Astrocyte (in vitro differentiated cells and primary cell): ENCODE measurements at regions not wholly inside any gene's neighbourhood (a gene's known extent, or its start where the extent isn't known, plus 50 kb on each side); places are given as distances from the start of the nearest gene placed in this dataset.

Source experiments
- DNase-seq: peaks from one replicate; pipeline ENCODE4 v3.0.0-alpha.2; 2010; ENCODE audit warnings: low read depth
- FAIRE-seq: peaks from 2 replicates; lab custom pipeline; 2011; peaks lifted over from hg19 to GRCh38; lab: Jason Lieb, UNC
- H2AFZ ChIP-seq: 2 replicates; pipeline ENCODE4 v1.6.0; 2012; ENCODE audit warnings: low read depth, low read length, inconsistent platforms
- H3K27ac ChIP-seq: 2 replicates; pipeline ENCODE4 v1.5.1; 2011; ENCODE audit warnings: low read depth, low read length, inconsistent platforms
- H3K27me3 ChIP-seq: 2 replicates; pipeline ENCODE4 v1.6.0; 2011; ENCODE audit warnings: low read length, inconsistent platforms; ENCODE audit not compliant: insufficient read depth
- H3K36me3 ChIP-seq: 2 replicates; pipeline ENCODE4 v1.5.1; 2011; ENCODE audit warnings: low read length, inconsistent platforms; ENCODE audit not compliant: insufficient read depth
- H3K4me1 ChIP-seq: 2 replicates; pipeline ENCODE4 v1.5.1; 2011; ENCODE audit warnings: low read length, inconsistent platforms; ENCODE audit not compliant: insufficient read depth
- H3K4me2 ChIP-seq: 2 replicates; pipeline ENCODE4 v1.6.0; 2012; ENCODE audit warnings: low read length, inconsistent platforms
- H3K4me3 ChIP-seq: 2 replicates; pipeline ENCODE4 v1.5.1; 2011; ENCODE audit warnings: low read depth, mild to moderate bottlenecking, low read length, inconsistent platforms; ENCODE audit not compliant: insufficient read depth
- H3K79me2 ChIP-seq: 2 replicates; pipeline ENCODE4 v1.6.0; 2012; ENCODE audit warnings: mild to moderate bottlenecking, low read length, inconsistent platforms; ENCODE audit not compliant: insufficient read depth
- H3K9ac ChIP-seq: 2 replicates; pipeline ENCODE4 v1.6.0; 2012; ENCODE audit warnings: mild to moderate bottlenecking, low read length, inconsistent platforms
- H3K9me3 ChIP-seq: 2 replicates; pipeline ENCODE4 v1.5.1; 2012; ENCODE audit warnings: low read depth, mild to moderate bottlenecking, low read length, inconsistent platforms; ENCODE audit not compliant: insufficient read depth
- H4K20me1 ChIP-seq: 2 replicates; pipeline ENCODE4 v1.6.0; 2012; ENCODE audit warnings: low read length, inconsistent platforms; ENCODE audit not compliant: insufficient read depth
- H3K27ac Mint-ChIP-seq: one replicate; pipeline ENCODE4 v1.8.0; 2021; ENCODE audit warnings: mild to moderate bottlenecking, mixed read lengths; ENCODE audit not compliant: unreplicated experiment
- H3K27me3 Mint-ChIP-seq: one replicate; pipeline ENCODE4 v1.8.0; 2021; ENCODE audit warnings: low read depth, mixed read lengths; ENCODE audit not compliant: unreplicated experiment
- H3K36me3 Mint-ChIP-seq: one replicate; pipeline ENCODE4 v1.8.0; 2021; ENCODE audit warnings: low read depth, mixed read lengths; ENCODE audit not compliant: unreplicated experiment
- H3K4me1 Mint-ChIP-seq: one replicate; pipeline ENCODE4 v1.8.0; 2021; ENCODE audit warnings: low read depth, mixed read lengths; ENCODE audit not compliant: unreplicated experiment
- H3K4me3 Mint-ChIP-seq: one replicate; pipeline ENCODE4 v1.8.0; 2021; ENCODE audit warnings: mild to moderate bottlenecking, moderate library complexity, mixed read lengths; ENCODE audit not compliant: unreplicated experiment
- H3K9me3 Mint-ChIP-seq: one replicate; pipeline ENCODE4 v1.8.0; 2021; ENCODE audit warnings: mild to moderate bottlenecking, mixed read lengths; ENCODE audit not compliant: unreplicated experiment
- EZH2 ChIP-seq: IDR thresholded peaks from 2 replicates; pipeline ENCODE4 v1.6.1; 2012; ENCODE audit warnings: mild to moderate bottlenecking, low read length, inconsistent platforms; ENCODE audit not compliant: insufficient read depth
- TF ChIP-seq, protein P1 (sequence below): IDR thresholded peaks from 2 replicates; pipeline ENCODE4 v1.5.1; 2011; ENCODE audit warnings: low read depth, mild to moderate bottlenecking, inconsistent platforms, low read length, moderate library complexity; ENCODE audit not compliant: insufficient read depth

DNA sequence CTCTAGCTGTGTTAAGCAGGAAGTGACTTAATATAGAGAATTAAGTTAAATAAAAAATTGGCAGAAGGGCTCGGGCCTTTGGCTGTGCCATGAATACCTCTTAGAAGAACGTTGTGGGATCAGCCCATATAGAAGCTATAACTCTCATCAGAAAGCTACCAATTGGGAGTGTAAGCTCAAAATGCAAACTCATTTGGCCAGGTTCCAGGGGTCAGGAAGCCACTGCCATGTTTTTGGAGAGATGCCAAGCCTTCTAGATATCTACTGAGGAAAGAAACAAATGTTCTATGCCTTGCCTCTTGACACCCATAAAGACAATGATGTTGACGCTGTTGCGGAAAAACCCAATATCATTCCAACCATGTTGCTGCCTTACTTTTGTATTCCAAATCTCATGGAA lies 475.2 kb upstream of the TGFBR2 start:
- H3K4me2 ChIP-seq: no peak overlapping the region
- no peaks in the 10 kb centered on the region for H3K27me3 Mint-ChIP-seq
- no peak overlapping the region for H3K27ac ChIP-seq
- FAIRE-seq: no peak
- no peaks in the 10 kb centered on the region for H4K20me1 ChIP-seq
- no peak overlapping the region for H3K27ac Mint-ChIP-seq
- H3K4me1 ChIP-seq: peaks cover 4% of the 10 kb centered on the region
- no peaks in the 10 kb centered on the region for H3K36me3 ChIP-seq
- no peaks in the 10 kb centered on the region for H3K36me3 Mint-ChIP-seq
- peaks cover 2% of the 10 kb centered on the region for H3K9me3 Mint-ChIP-seq
- H3K79me2 ChIP-seq: no peaks in the 10 kb centered on the region
- TF ChIP-seq, protein P1, sequence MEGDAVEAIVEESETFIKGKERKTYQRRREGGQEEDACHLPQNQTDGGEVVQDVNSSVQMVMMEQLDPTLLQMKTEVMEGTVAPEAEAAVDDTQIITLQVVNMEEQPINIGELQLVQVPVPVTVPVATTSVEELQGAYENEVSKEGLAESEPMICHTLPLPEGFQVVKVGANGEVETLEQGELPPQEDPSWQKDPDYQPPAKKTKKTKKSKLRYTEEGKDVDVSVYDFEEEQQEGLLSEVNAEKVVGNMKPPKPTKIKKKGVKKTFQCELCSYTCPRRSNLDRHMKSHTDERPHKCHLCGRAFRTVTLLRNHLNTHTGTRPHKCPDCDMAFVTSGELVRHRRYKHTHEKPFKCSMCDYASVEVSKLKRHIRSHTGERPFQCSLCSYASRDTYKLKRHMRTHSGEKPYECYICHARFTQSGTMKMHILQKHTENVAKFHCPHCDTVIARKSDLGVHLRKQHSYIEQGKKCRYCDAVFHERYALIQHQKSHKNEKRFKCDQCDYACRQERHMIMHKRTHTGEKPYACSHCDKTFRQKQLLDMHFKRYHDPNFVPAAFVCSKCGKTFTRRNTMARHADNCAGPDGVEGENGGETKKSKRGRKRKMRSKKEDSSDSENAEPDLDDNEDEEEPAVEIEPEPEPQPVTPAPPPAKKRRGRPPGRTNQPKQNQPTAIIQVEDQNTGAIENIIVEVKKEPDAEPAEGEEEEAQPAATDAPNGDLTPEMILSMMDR: no peak
- no peak for TF ChIP-seq EZH2
- H3K4me3 ChIP-seq: no peak overlapping the region
- H2AFZ ChIP-seq: no peak overlapping the region
- peaks cover 2% of the 10 kb centered on the region for H3K9me3 ChIP-seq
- no peak overlapping the region for H3K4me3 Mint-ChIP-seq
- no peak overlapping the region for H3K9ac ChIP-seq
- H3K4me1 Mint-ChIP-seq: no peaks in the 10 kb centered on the region
- no peak for DNase-seq
- no peaks in the 10 kb centered on the region for H3K27me3 ChIP-seq

DNA sequence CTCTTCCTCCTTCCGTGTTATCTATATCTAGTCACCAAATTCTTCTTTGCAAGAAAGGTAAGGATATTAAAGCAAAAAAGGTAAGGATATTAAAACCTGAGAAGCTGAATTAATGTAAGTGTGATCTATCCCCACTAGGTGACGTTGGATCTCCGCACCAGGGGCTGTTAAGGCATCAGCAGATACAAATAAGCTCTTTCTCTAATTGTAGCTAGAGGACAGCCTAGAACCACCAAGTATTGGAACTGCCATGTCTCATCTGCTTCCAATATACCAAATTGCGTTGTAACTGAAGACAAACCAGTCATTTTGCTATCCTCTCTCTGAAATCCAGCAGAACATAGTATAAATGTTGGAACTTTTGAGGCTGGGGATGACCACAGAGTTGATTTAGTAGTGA lies 471.2 kb upstream of the TGFBR2 start:
- no peaks in the 10 kb centered on the region for H4K20me1 ChIP-seq
- no peak overlapping the region for H3K4me3 Mint-ChIP-seq

GRCh38 chr3:30139283-30139682 lies 467.1 kb upstream of the TGFBR2 start:
- H3K4me1 ChIP-seq: no peaks in the 10 kb centered on the region
- H4K20me1 ChIP-seq: no peaks in the 10 kb centered on the region
- no peak for TF ChIP-seq EZH2
- TF ChIP-seq, protein P1: no peak
- peaks cover 2% of the 10 kb centered on the region for H3K9me3 ChIP-seq
- H3K79me2 ChIP-seq: no peaks in the 10 kb centered on the region
- no peak overlapping the region for H3K4me3 ChIP-seq
- H3K27ac ChIP-seq: no peak overlapping the region
- no peak overlapping the region for H3K4me3 Mint-ChIP-seq
- H3K4me1 Mint-ChIP-seq: no peaks in the 10 kb centered on the region
- no peak overlapping the region for H2AFZ ChIP-seq
- FAIRE-seq: no peak
- H3K27ac Mint-ChIP-seq: no peak overlapping the region
- no peaks in the 10 kb centered on the region for H3K27me3 ChIP-seq
- H3K27me3 Mint-ChIP-seq: no peaks in the 10 kb centered on the region
- no peak overlapping the region for H3K4me2 ChIP-seq
- DNase-seq: no peak
- H3K9me3 Mint-ChIP-seq: no peaks in the 10 kb centered on the region
- no peaks in the 10 kb centered on the region for H3K36me3 Mint-ChIP-seq
- H3K9ac ChIP-seq: no peak overlapping the region
- H3K36me3 ChIP-seq: no peaks in the 10 kb centered on the region

More for the DNA sequence above, 471.2 kb upstream of the TGFBR2 start:
- H3K4me1 ChIP-seq: peaks cover 4% of the 10 kb centered on the region
- H3K27ac Mint-ChIP-seq: no peak overlapping the region
- no peak overlapping the region for H3K4me3 ChIP-seq
- no peak overlapping the region for H3K4me2 ChIP-seq
- no peak for DNase-seq
- H3K9ac ChIP-seq: no peak overlapping the region
- peak; percentile 71 for FAIRE-seq
- H3K36me3 ChIP-seq: no peaks in the 10 kb centered on the region
- no peak overlapping the region for H2AFZ ChIP-seq
- H3K79me2 ChIP-seq: no peaks in the 10 kb centered on the region
- H3K27me3 Mint-ChIP-seq: no peaks in the 10 kb centered on the region
- no peaks in the 10 kb centered on the region for H3K9me3 Mint-ChIP-seq
- H3K9me3 ChIP-seq: peaks cover 2% of the 10 kb centered on the region
- H3K27ac ChIP-seq: no peak overlapping the region
- H3K27me3 ChIP-seq: no peaks in the 10 kb centered on the region
- no peaks in the 10 kb centered on the region for H3K36me3 Mint-ChIP-seq
- TF ChIP-seq, protein P1: no peak
- no peak for TF ChIP-seq EZH2
- H3K4me1 Mint-ChIP-seq: no peaks in the 10 kb centered on the region
